ENCODE measurements at regions not wholly inside any gene's neighbourhood (a gene's known extent, or its start where the extent isn't known, plus 50 kb on each side); places are given as distances from the start of the nearest gene placed in this dataset.

DNA sequence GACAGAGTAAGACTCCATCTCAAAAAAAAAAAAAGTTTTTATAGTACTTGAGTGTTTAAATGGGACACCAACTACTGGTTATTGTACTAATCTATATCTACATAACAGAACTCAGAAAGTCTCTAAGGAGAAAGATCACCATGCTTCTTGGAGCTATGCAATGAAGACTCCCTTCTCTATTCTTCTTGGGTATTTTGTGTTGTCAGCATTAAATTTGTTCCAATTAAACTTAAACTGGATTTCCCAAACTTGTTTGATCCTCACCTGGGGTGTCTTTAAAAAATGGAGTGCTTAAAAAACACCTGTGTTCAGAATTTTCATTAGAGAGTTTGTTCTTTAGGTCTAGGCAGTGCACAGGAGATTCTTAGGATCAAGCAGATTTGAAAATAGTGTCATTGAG lies 536.0 kb downstream of the GATA3 start:
- in situ Hi-C loops (cut with MboI; ENCODE audit: low sequenced_read_pairs): no loop called here

DNA sequence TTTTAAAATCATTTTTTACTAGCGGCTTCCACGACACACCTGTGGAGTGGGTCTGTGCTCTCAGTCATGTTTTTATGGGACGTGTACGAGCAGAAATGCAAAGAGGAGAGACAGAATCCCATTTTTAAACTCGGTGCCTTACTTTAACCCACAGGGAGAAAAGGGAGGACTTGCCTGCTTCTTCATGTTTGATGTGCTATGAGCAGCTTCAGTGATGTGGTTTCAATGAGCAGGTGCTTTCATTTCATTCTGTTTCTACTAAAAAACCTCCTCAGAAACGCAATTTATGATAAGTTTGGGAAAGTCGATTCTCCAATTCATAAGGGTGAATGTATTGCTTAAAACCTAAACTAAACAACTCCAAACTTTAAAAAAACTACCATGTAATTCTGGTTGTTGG lies 537.2 kb downstream of the GATA3 start:
- in situ Hi-C loops (cut with MboI; ENCODE audit: low sequenced_read_pairs): no loop called here

DNA sequence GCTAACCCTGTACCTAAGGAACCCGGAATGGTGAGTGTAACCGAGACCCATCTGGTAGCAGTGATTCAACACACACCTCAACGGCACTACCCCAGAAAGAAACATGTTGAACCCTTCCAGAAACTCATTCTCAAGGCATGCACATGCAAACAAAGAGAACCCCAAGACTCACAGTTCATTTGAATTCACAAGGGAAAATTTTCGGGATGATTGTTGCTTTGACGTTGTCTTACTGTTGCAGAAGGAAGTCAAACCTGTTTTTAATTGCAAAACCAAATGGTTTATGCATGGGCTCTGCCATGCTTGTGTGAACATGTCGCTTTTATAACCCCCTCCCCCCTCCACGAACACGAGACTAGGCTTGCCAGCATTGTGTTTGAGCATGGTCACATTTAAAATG lies 539.7 kb downstream of the GATA3 start:
- in situ Hi-C loops (cut with MboI; ENCODE audit: low sequenced_read_pairs): no loop called here

DNA sequence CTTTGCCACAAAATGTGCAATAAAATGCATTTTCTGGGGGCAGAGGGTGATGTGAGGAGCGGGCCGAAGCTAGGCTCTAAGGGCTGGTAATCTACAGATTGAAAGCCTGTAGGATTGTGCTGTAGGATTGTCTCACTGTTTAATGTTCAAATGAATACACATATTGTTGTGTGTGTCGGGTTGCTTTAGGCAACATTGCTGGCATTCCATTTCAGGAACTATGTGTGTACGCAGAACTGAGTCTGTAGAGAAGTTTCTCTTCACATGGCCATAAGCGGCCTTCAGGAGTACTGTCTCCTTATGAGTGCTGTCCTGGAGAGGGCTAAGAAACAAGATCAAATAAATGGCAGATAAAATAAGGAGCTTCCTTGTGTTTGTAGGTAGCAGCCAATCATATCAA lies 540.2 kb downstream of the GATA3 start:
- in situ Hi-C loops (cut with MboI; ENCODE audit: low sequenced_read_pairs): no loop called here

DNA sequence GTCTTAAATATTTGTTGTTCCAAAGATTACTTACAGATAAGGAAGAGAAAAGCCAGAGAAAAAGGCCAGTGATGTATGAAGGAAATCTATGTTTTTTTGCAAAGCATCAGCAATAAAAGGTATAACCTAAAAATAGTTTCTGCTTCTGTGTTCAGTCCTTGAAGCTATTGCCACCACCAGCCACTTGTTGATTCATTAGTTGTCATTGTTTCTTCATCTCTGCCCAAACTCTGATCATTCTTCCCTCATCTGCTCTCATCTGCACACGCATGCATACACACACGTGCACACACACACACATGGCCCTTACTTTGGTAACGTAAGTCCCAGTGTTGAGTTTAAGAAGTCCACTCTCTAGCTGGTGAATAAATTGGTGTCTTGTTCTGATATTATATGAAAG lies 540.7 kb downstream of the GATA3 start:
- in situ Hi-C loops (cut with MboI; ENCODE audit: low sequenced_read_pairs): no loop called here

DNA sequence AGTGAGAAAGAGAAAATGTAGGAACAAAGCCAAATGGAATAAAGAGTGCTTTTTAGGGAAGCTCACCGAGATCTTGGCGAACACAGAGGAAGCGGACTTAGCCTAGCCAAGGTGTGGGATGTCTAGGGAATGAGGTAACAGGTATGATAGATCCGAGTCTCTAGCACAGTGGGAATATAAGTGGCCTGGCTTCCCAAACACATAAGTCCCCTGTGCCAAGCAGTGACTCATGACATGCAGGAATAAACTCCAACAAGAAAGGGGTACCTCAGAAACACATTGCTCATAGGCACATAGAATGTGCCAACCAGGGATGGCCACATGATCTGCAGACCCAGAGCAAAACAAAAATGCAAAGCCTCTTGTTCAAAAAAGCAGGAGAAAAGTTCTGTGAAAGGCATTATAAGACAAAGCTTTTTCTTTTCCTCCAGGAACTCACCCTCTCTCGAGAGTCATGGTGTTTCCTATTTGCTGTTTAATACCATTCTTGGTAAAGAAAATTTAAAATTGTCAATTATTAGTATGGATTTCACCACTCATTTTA lies 542.5 kb downstream of the GATA3 start:
- in situ Hi-C loops (cut with MboI; ENCODE audit: low sequenced_read_pairs): no loop called here

DNA sequence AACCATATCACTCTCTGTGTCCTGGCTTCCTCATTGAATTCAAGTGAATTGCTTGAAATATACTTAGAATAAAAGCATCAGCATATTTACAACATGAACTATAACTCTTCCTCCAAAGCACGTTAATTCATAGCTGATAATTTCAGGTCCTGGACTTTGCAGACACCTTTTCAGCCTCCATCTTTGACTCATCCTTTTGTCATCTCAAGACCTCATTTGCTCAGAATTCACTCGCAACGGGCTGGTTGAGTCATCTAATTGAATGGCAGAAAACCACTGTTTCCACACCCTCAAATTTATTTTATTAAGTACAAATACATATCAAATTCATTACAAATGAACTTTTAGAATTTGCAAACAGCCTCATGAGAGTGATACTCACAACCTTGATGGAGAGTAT lies 545.7 kb downstream of the GATA3 start:
- in situ Hi-C loops (cut with MboI; ENCODE audit: low sequenced_read_pairs): no loop called here

DNA sequence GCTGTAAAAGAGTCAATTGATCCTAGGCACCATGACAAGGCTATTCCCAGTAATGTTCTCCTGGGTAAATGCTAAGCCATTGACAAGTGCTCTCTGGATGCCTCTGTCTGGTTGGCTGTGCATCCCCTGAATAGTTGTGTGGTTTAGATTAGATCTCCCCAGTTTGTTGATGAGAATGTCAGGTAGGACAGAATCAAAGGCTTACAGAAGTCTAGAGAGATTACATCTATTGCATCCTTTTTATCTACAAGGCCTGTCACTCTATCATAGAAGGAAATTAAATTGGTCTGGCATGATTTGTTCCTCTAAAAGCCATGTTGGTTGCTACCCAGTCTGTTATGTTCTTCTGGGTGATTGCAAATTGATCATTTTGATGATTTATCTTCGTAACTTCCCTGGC lies 548.3 kb downstream of the GATA3 start:
- in situ Hi-C loops (cut with MboI; ENCODE audit: low sequenced_read_pairs): no loop called here

DNA sequence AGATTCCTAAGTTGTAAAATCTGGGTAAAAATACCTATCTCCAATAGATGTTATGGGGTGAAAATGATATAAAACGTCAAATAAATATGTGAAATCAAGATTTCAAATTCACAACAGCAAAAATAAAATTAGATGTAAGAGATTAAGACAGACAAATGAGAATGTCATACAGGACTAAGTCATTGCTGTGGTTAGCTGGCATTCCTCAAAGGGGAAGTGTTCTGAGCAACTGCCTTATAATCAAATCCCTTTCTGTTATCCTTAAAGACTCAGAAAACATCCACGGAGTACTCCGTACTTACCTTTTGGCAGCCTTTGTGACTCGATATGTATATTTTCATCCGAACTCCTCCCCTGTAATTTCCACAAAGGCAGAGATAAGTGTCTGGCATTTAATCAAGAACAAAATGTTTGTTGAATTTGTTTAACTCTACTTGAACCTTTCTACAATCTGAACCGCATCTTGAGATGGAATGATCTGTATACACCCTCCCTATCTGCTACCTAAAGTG lies 559.6 kb downstream of the GATA3 start:
- in situ Hi-C loops (cut with MboI; ENCODE audit: low sequenced_read_pairs): no loop called here

DNA sequence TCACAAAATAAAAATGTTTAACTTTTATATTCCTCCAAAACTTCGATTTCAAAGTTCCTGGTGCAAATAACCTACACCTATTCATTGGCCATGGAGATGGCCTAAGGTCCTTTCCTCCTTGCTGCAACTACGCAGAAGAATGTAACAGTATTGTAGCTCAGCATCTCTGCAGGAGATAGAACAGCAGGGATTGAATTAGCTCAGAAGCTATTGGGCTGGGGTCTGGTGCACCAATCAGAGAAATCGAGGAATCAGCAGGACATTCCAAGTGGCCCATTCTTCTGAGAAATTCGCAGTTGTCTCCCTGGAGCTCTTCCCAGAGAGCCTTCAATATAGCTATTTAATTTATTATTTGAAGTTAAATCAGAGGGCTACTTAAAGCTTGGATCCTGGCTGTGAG lies 560.6 kb downstream of the GATA3 start:
- in situ Hi-C loops (cut with MboI; ENCODE audit: low sequenced_read_pairs): no loop called here

DNA sequence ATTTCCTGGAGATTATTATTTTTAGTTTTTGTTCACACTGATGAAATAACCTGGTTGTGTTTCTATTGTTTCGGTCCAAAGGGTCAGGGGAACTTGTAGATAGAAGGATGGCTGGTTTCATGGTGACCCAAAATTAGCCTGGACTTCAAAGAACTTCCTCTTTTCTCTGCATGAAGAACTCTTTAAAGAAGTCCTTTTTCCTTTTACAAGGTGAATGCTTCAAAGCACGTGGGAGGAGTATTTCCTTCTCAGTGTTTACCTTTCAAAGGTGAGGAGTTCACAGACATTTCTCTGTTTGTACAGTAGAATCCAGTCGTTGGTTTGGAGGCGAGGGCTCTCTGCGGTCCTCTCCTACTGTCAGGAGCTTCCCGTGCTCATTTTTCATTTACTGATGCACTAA lies 561.7 kb downstream of the GATA3 start:
- in situ Hi-C loops (cut with MboI; ENCODE audit: low sequenced_read_pairs): no loop called here

DNA sequence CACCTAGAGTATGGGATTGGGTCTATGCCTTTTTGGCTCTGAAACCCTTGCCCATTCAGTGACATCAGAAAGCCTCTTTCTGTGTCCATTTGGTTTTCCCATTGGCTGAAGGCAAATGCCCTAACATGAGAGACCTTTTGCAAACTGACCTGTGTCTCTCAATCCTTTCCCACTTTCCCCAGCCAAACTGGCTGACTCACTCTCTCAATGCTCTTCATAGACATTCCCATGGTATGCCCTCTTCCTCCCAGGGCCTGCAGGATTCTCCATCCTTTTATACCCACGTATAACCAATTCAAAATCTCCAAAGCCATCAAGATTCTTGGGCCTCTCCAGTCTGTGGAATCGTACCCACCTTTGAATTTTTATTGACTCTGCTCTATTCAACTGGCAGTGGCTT lies 563.3 kb downstream of the GATA3 start:
- in situ Hi-C loops (cut with MboI; ENCODE audit: low sequenced_read_pairs): no loop called here

DNA sequence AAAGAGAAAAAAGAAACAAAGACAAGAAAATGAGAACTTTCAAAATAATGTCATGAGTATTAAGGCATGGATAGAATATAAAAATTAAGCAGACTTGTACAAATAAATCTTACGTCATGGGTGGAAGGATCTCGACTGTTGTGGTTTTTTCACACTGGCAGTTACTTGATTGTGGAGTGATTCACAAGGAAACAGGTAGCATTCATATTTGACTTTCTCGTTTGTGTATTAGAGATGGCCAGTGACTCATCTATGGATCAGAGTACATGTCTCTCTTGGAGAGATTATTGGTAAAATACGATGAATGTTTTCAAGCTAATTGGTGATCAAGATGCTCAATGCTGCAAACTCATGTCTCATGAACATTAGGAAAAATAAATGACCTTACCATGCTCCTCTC lies 564.3 kb downstream of the GATA3 start:
- in situ Hi-C loops (cut with MboI; ENCODE audit: low sequenced_read_pairs): no loop called here

DNA sequence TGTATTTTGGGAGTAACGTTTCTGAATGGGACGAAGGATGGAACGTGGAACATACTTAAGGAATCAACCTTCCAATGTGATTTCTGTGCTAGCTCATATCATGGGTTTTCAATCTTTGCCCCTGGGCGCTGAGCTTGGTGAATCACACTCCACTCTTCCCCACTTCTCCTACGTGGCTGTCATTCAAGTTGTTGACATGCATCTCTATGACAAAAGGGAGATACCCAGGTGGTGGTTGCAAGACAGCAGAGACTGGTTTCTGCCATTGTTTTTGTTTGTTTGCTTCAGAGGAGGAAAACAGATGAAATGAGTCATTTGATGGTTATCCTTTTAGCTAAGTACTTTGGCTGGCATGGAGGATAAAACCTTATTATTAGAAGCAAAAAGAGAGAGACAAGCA lies 573.9 kb downstream of the GATA3 start:
- in situ Hi-C loops (cut with MboI; ENCODE audit: low sequenced_read_pairs): no loop called here

DNA sequence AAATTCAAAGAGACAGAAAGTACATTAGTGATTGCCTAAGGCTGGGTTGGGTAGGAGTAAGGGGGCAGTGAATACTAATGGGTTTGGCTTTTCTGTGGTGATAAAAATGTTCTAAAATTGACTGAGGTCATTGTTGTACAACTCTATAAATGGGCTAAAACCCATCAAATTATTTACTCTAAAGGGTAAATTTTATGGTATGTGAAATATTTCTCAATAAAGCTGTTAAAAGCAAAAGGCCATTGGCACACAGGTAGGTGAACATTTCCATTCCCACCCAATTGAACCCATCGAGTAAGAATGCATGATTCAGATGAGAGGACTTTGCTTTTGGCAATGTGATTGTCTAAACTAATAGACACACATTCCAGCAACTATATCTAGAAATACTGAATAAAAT lies 579.4 kb downstream of the GATA3 start:
- in situ Hi-C loops (cut with MboI; ENCODE audit: low sequenced_read_pairs): no loop called here

DNA sequence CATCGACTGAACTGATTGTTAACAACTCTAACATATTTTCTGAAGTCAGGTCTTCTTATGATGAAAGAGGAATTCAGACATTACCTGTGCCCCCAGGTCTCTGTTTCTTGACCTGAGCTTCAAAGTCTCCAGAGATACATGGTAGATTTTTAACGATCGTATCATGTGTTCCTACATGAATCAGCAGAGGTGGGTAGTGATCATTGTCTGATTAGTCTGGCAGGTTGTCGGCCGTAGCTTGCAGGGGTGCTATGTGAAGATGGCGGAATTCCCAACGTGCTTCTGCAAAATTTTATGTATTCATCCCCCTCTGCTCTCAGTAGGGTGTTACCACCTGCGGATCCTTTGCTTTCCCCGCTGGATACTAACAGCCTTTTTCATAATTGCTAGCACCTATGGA lies 581.9 kb downstream of the GATA3 start:
- in situ Hi-C loops (cut with MboI; ENCODE audit: low sequenced_read_pairs): no loop called here

DNA sequence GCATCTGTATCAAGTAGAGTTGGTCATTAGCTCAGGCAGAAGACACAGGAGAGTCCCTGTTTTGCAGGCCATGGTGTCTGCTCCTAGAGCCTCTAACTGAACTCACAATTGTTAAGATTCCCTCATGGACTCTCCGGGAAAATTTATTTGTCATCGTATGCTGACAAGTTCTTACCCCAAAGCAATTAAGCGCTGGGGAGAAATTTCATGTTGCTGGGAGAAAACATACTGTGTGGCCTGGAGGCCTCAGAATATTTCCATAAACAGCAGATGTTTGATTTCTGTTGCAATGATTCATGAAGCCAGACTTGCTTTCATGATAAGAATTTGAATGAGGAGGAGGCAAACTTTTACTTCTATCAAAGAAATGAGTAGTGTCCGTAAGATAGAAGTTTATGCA lies 583.2 kb downstream of the GATA3 start:
- in situ Hi-C loops (cut with MboI; ENCODE audit: low sequenced_read_pairs): no loop called here

DNA sequence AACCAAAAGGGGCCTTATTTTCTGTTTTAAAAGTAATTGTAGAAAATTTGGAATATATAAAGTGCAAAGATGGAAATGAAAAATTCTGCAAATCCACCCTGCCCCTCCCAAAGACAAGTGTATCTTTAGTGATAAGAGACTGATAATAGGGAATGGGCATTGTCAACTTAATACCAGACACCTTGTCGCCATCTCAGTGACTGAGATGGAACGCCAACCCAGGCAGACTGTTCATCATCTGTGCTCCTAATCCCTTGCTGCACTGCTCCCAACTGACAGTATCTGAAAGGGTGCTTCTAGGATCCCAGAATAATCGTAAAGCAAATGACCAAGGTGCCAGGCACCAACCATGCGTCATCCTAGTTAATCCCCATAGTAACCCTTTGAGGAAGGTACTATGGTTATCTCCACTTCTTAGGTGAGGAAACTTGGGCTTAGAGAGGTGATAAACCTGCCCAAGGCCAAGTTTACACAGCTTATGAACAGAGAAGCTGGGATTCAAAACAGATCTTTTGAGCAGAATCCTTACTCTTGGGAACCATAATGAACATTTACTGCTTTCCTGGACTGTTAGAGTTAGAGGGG lies 583.7 kb downstream of the GATA3 start:
- in situ Hi-C loops (cut with MboI; ENCODE audit: low sequenced_read_pairs): no loop called here

DNA sequence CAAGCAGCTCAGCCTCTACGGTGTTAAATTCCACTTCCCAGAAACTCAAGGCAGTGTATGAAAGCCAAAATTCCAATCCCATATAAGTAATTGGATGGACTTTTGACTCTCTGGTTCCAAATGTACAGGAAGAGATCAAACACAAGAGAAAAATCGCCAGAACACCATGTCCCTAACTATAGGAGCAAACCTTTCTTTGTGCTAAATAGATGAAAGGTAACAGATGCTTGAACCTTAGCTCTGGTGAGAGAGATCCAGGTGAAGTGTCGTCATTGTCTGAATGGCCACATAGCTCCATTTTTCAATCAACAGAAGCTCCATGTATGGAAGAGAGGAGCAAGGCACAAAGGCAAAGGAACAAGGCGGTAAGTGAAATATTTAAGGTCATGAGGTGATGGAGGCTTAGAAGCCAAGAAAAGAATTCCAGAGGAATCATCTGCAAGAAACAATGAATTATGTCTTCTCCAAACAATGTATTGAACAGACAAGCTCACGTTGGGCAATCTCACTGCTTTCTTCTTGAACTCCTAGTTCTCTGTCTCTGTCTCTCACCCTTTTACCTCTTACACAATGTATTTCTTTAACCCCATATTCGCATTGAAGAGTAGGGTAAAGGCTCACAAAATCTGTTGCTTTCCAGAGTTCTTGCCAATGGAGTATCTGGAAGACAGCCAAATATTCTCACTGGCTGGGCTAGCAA lies 585.1 kb downstream of the GATA3 start:
- in situ Hi-C loops (cut with MboI; ENCODE audit: low sequenced_read_pairs): no loop called here

DNA sequence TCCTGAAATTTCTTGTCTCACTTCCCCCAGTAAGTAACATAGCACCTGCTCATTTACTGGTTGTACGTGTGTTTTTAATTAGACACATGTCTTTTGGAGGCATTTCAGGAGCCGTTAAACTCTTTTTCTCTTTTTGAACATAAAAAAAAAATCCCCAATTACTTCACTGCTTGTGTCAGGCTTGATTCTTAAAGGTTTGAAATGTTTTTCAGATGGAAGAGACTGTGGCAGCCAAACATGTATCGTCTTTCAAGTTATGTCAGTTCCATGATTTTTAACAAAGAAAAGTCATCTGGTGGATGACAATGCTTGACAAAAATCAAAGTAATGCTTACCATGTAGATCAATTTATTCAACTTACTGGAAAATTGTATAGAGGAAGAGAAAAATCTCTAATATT lies 585.8 kb downstream of the GATA3 start:
- in situ Hi-C loops (cut with MboI; ENCODE audit: low sequenced_read_pairs): no loop called here

DNA sequence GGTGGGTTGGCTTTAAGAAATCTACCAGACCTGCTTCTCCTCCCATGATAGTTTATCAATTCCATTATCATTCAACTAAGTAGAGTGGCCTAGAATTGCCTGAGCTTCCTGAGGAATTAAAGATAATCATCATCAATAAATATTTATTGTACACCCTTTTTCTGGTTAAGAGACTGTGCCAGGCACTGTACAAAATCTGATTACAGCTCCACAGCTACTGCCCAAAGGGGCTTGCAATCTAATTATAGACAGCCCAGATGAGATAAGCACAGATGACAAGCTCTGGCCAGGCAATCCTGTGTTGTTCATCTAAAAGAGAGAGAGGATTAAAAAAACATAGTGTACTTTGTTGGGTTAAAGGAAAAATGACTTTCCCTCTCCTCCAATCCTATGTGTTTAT lies 586.4 kb downstream of the GATA3 start:
- in situ Hi-C loops (cut with MboI; ENCODE audit: low sequenced_read_pairs): no loop called here

DNA sequence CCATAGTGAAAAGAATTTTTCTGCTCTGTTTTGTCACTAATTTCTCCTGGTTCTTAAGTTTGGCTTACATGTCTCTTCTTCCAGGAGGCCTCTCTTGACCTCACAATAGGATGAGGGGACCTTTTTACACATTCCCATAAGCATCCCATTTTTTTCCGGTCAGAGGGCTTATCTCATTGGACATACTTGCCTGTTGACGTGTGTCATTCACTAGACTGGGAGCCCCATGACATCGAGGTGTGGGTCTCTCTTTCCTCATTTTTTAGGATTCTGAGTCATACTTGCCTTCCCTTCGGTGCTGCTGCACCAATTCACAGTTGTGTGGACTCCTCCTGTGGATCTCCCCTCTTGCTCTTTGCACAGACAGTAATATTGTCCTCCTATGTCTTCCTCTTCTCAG lies 601.8 kb downstream of the GATA3 start:
- in situ Hi-C loops (cut with MboI; ENCODE audit: low sequenced_read_pairs): no loop called here

DNA sequence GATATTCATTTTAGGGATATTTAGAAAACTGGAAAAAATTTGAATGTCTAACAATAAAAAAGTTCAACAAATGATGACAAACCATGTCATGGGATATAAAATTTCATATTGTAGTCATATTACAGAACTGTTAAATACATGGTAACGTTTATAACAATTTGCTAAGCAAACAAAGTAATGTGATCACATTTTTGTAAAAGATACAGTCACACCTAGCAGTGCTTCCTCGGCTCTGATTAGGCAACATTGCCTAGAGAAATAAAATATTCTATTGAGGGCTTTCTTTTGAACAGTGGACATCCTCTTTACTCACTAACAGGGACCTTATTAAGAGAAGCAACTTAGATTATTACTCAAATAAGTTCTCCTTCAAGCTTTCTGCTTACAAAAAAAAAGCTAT lies 605.5 kb downstream of the GATA3 start:
- in situ Hi-C loops (cut with MboI; ENCODE audit: low sequenced_read_pairs): no loop called here

Data from HL-60/S4 treated with retinoic acid at 250 ng/mL for 4 days and 3 days (cell line).